ENCODE measurements at regions not wholly inside any gene's neighbourhood (a gene's known extent, or its start where the extent isn't known, plus 50 kb on each side); places are given as distances from the start of the nearest gene placed in this dataset.

GRCh38 chr21:28357743-28358142 is 634.9 kb downstream of the LTN1 start:
- Histone ChIP-seq H3K4me3 (ENCODE audit: low read depth, low read length) (no peak overlapping the region), H3K9me3 (ENCODE audit: control insufficient read depth, insufficient read depth, low read length) (no peaks in the 10 kb centered on the region), H3K27ac (ENCODE audit: low read depth, low read length) (no peak overlapping the region), H3K27me3 (ENCODE audit: control insufficient read depth, insufficient read depth, low read length) (no peaks in the 10 kb centered on the region)
- no peak for DNase-seq (ENCODE audit: low read depth, low spot score)
- POLR2A ChIA-PET = no interaction called here
- TF ChIP-seq CTCF (IDR thresholded peaks at IDR 0.05; ENCODE audit: low read depth, low read length) = no peak
- CTCF ChIA-PET = interaction anchor here (1.0 kb wide), 1 partner anchor 387 kb away, joined by 5 read pairs; no protein-coding TSS in a partner anchor

- CTCF ChIA-PET = interaction anchor here (0.9 kb wide), 1 partner anchor 389 kb away, joined by 3 read pairs; no protein-coding TSS in a partner anchor
Measured at GRCh38 chr21:28356422-28356821, 636.3 kb downstream of the LTN1 start.

GRCh38 chr21:28345934-28346333 is 646.7 kb downstream of the LTN1 start:
- H3K27ac ChIP-seq (ENCODE audit: low read depth, low read length) = no peak overlapping the region
- ChIA-PET CTCF (interaction anchor here (0.6 to 3.1 kb wide), 2 partner anchors 88 to 399 kb away, joined by 3 to 11 read pairs; no protein-coding TSS in a partner anchor), POLR2A (no interaction called here)
- DNase-seq (ENCODE audit: low read depth, low spot score) = no peak
- no peaks in the 10 kb centered on the region for H3K9me3 ChIP-seq (ENCODE audit: control insufficient read depth, insufficient read depth, low read length)
- H3K4me3 ChIP-seq (ENCODE audit: low read depth, low read length) = no peak overlapping the region
- no peaks in the 10 kb centered on the region for H3K27me3 ChIP-seq (ENCODE audit: control insufficient read depth, insufficient read depth, low read length)
- no peak for TF ChIP-seq CTCF (IDR thresholded peaks at IDR 0.05; ENCODE audit: low read depth, low read length)

More at GRCh38 chr21:28356422-28356821, 636.3 kb downstream of the LTN1 start:
- H3K27me3 ChIP-seq (ENCODE audit: control insufficient read depth, insufficient read depth, low read length) = no peaks in the 10 kb centered on the region
- POLR2A ChIA-PET = no interaction called here
- DNase-seq (ENCODE audit: low read depth, low spot score) = no peak
- no peak overlapping the region for H3K4me3 ChIP-seq (ENCODE audit: low read depth, low read length)
- no peak overlapping the region for H3K27ac ChIP-seq (ENCODE audit: low read depth, low read length)
- no peak for TF ChIP-seq CTCF (IDR thresholded peaks at IDR 0.05; ENCODE audit: low read depth, low read length)
- H3K9me3 ChIP-seq (ENCODE audit: control insufficient read depth, insufficient read depth, low read length) = no peaks in the 10 kb centered on the region

GRCh38 chr21:28344985-28345384 is 647.7 kb downstream of the LTN1 start:
- no peak overlapping the region for H3K27ac ChIP-seq (ENCODE audit: low read depth, low read length)

More at GRCh38 chr21:28344985-28345384, 647.7 kb downstream of the LTN1 start:
- CTCF ChIA-PET = no interaction called here
- DNase-seq (ENCODE audit: low read depth, low spot score) = no peak
- Histone ChIP-seq H3K9me3 (ENCODE audit: control insufficient read depth, insufficient read depth, low read length) (no peaks in the 10 kb centered on the region), H3K27me3 (ENCODE audit: control insufficient read depth, insufficient read depth, low read length) (no peaks in the 10 kb centered on the region), H3K4me3 (ENCODE audit: low read depth, low read length) (no peak overlapping the region)
- POLR2A ChIA-PET = no interaction called here
- no peak for TF ChIP-seq CTCF (IDR thresholded peaks at IDR 0.05; ENCODE audit: low read depth, low read length)
